ENCODE measurements at regions not wholly inside any gene's neighbourhood (a gene's known extent, or its start where the extent isn't known, plus 50 kb on each side); places are given as distances from the start of the nearest gene placed in this dataset.

GRCh38 chr2:150388289-150388625 lies 99.2 kb downstream of the RND3 start:
- TF ChIP-seq, protein P1, sequence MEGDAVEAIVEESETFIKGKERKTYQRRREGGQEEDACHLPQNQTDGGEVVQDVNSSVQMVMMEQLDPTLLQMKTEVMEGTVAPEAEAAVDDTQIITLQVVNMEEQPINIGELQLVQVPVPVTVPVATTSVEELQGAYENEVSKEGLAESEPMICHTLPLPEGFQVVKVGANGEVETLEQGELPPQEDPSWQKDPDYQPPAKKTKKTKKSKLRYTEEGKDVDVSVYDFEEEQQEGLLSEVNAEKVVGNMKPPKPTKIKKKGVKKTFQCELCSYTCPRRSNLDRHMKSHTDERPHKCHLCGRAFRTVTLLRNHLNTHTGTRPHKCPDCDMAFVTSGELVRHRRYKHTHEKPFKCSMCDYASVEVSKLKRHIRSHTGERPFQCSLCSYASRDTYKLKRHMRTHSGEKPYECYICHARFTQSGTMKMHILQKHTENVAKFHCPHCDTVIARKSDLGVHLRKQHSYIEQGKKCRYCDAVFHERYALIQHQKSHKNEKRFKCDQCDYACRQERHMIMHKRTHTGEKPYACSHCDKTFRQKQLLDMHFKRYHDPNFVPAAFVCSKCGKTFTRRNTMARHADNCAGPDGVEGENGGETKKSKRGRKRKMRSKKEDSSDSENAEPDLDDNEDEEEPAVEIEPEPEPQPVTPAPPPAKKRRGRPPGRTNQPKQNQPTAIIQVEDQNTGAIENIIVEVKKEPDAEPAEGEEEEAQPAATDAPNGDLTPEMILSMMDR (IDR thresholded peaks at IDR 0.05): no peak
- no peak for TF ChIP-seq POLR2A (IDR thresholded peaks at IDR 0.05)
